ENCODE measurements at regions not wholly inside any gene's neighbourhood (a gene's known extent, or its start where the extent isn't known, plus 50 kb on each side); places are given as distances from the start of the nearest gene placed in this dataset.

GRCh38 chr16:5383737-5384136 lies 286.1 kb upstream of the EEF2KMT start:
- TF ChIP-seq CTCF (IDR thresholded peaks at IDR 0.05 in 4 of 5, conservative IDR thresholded peaks at IDR 0.05 in 1 of 5): no peak
- no peak for TF ChIP-seq POLR2A (IDR thresholded peaks at IDR 0.05)
